H9 (cell line): ENCODE measurements at regions not wholly inside any gene's neighbourhood (a gene's known extent, or its start where the extent isn't known, plus 50 kb on each side); places are given as distances from the start of the nearest gene placed in this dataset.

Source experiments
- DNase-seq: peaks from one replicate; pipeline ENCODE4 v3.0.0-alpha.2; 2017
- H2AFZ ChIP-seq: one replicate; pipeline ENCODE4 v1.6.1; 2013; ENCODE audit warnings: mild to moderate bottlenecking, low read length, control low read depth, moderate library complexity
- H2AK5ac ChIP-seq: 2 replicates; pipeline ENCODE4 v1.6.1; 2013; ENCODE audit warnings: low read length, control low read depth, mixed read lengths; ENCODE audit not compliant: insufficient read length
- H2BK120ac ChIP-seq: one replicate; pipeline ENCODE4 v1.6.1; 2013; ENCODE audit warnings: low read depth, mild to moderate bottlenecking, low read length, control low read depth, inconsistent platforms; ENCODE audit not compliant: poor library complexity, severe bottlenecking
- H2BK12ac ChIP-seq: 2 replicates; pipeline ENCODE4 v1.6.1; 2013; ENCODE audit warnings: low read length, control low read depth, mixed read lengths, low read depth; ENCODE audit not compliant: insufficient read length
- H2BK15ac ChIP-seq: 2 replicates; pipeline ENCODE4 v1.6.1; 2013; ENCODE audit warnings: low read depth, low read length, control low read depth
- H2BK20ac ChIP-seq: one replicate; pipeline ENCODE4 v1.6.1; 2013; ENCODE audit warnings: low read depth, mild to moderate bottlenecking, low read length, control low read depth, inconsistent platforms; ENCODE audit not compliant: poor library complexity, severe bottlenecking
- H2BK5ac ChIP-seq: 2 replicates; pipeline ENCODE4 v1.6.1; 2013; ENCODE audit warnings: low read length, control low read depth, mixed read lengths; ENCODE audit not compliant: insufficient read length
- H3K14ac ChIP-seq: 2 replicates; pipeline ENCODE4 v1.6.1; 2013; ENCODE audit warnings: low read length, control low read depth; ENCODE audit not compliant: insufficient read depth
- H3K18ac ChIP-seq: 2 replicates; pipeline ENCODE4 v1.6.1; 2013; ENCODE audit warnings: low read depth, mild to moderate bottlenecking, mixed read lengths, low read length, control low read depth; ENCODE audit not compliant: insufficient read length
- H3K23ac ChIP-seq: 2 replicates; pipeline ENCODE4 v1.6.1; 2013; ENCODE audit warnings: low read length, control low read depth, mixed read lengths, low read depth; ENCODE audit not compliant: insufficient read length
- H3K23me2 ChIP-seq: 2 replicates; pipeline ENCODE4 v1.6.1; 2013; ENCODE audit warnings: low read depth, mild to moderate bottlenecking, mixed read lengths, low read length, control low read depth; ENCODE audit not compliant: insufficient read length, poor library complexity, severe bottlenecking
- H3K27ac ChIP-seq: 2 replicates; pipeline ENCODE4 v1.5.1; 2013; ENCODE audit warnings: low read length, control low read depth, mixed read lengths, low read depth; ENCODE audit not compliant: insufficient read length
- H3K27me3 ChIP-seq: 2 replicates; pipeline ENCODE4 v1.6.1; 2013; ENCODE audit warnings: low read length, control low read depth, inconsistent platforms; ENCODE audit not compliant: insufficient read depth
- H3K4ac ChIP-seq: 2 replicates; pipeline ENCODE4 v1.6.1; 2013; ENCODE audit warnings: low read depth, mild to moderate bottlenecking, control low read depth, inconsistent platforms, low read length, moderate library complexity
- H3K4me1 ChIP-seq: 2 replicates; pipeline ENCODE4 v1.6.1; 2013; ENCODE audit warnings: low read length, control low read depth, inconsistent platforms; ENCODE audit not compliant: insufficient read depth
- H3K4me2 ChIP-seq: 2 replicates; pipeline ENCODE4 v1.6.1; 2013; ENCODE audit warnings: low read length, control low read depth, mixed read lengths; ENCODE audit not compliant: insufficient read length, insufficient read depth
- H3K56ac ChIP-seq: 2 replicates; pipeline ENCODE4 v1.6.1; 2013; ENCODE audit warnings: low read depth, mild to moderate bottlenecking, mixed read lengths, low read length, control low read depth; ENCODE audit not compliant: insufficient read length
- H3K79me1 ChIP-seq: 2 replicates; pipeline ENCODE4 v1.6.1; 2013; ENCODE audit warnings: low read depth, mild to moderate bottlenecking, moderate library complexity, low read length, control low read depth, inconsistent platforms; ENCODE audit not compliant: insufficient read depth, poor library complexity, severe bottlenecking
- H3K79me2 ChIP-seq: 2 replicates; pipeline ENCODE4 v1.6.1; 2013; ENCODE audit warnings: low read length, control low read depth, inconsistent platforms; ENCODE audit not compliant: insufficient read depth
- H3K9ac ChIP-seq: 2 replicates; pipeline ENCODE4 v1.6.1; 2013; ENCODE audit warnings: low read length, control low read depth, mixed read lengths; ENCODE audit not compliant: insufficient read length; ENCODE audit errors: extremely low read depth
- H3K9me3 ChIP-seq: one replicate; pipeline ENCODE4 v1.6.1; 2013; ENCODE audit warnings: low read depth, low read length, inconsistent platforms; ENCODE audit not compliant: control insufficient read depth
- H3T11ph ChIP-seq: one replicate; pipeline ENCODE4 v1.6.1; 2013; ENCODE audit warnings: mild to moderate bottlenecking, low read length, control low read depth, inconsistent platforms
- H4K20me1 ChIP-seq: one replicate; pipeline ENCODE4 v1.6.1; 2013; ENCODE audit not compliant: control insufficient read depth, insufficient read length, insufficient read depth
- H4K5ac ChIP-seq: 2 replicates; pipeline ENCODE4 v1.6.1; 2013; ENCODE audit warnings: low read depth, mild to moderate bottlenecking, mixed read lengths, low read length, control low read depth; ENCODE audit not compliant: insufficient read length
- H4K8ac ChIP-seq: replicated peaks from 2 replicates; pipeline ENCODE4 v1.6.1; 2013; ENCODE audit warnings: low read length, control low read depth, mixed read lengths, low read depth; ENCODE audit not compliant: insufficient read length
- H4K91ac ChIP-seq: 2 replicates; pipeline ENCODE4 v1.6.1; 2013; ENCODE audit warnings: low read depth, mild to moderate bottlenecking, moderate library complexity, mixed read lengths, low read length, control low read depth; ENCODE audit not compliant: insufficient read length
- H3K27ac Mint-ChIP-seq, 3 experiments: 2 replicates in 2 of 3; 3 replicates in 1 of 3; pipeline ENCODE4 v1.8.0; 2020 to 2021; ENCODE audit warnings: mixed read lengths in 3 of 3, mild to moderate bottlenecking in 1 of 3, moderate library complexity in 1 of 3
- H3K27me3 Mint-ChIP-seq: 2 replicates; pipeline ENCODE4 v1.8.0; 2021; ENCODE audit warnings: low read depth, mild to moderate bottlenecking, moderate library complexity, mixed read lengths
- H3K36me3 Mint-ChIP-seq, 3 experiments: 2 replicates in 2 of 3; 3 replicates in 1 of 3; pipeline ENCODE4 v1.8.0; 2020 to 2021; ENCODE audit warnings: low read depth in 3 of 3, mixed read lengths in 3 of 3; ENCODE audit not compliant: insufficient read depth in 1 of 3
- H3K4me1 Mint-ChIP-seq, 2 experiments: 2 replicates each; pipeline ENCODE4 v1.8.0; 2020; ENCODE audit warnings: mixed read lengths in 2 of 2
- H3K4me3 Mint-ChIP-seq, 2 experiments: 2 replicates in 1 of 2; 3 replicates in 1 of 2; pipeline ENCODE4 v1.8.0; 2020 to 2021; ENCODE audit warnings: mild to moderate bottlenecking in 2 of 2, mixed read lengths in 2 of 2, moderate library complexity in 1 of 2
- H3K9me3 Mint-ChIP-seq, 2 experiments: 2 replicates in 1 of 2; 3 replicates in 1 of 2; pipeline ENCODE4 v1.8.0; 2020; ENCODE audit warnings: mild to moderate bottlenecking in 2 of 2, mixed read lengths in 2 of 2, moderate library complexity in 1 of 2
- CTCF ChIP-seq: fragments of 200-600 bp; sonication (generic); conservative IDR thresholded peaks from 3 replicates; pipeline ENCODE4 v1.8.0; 2021; ENCODE audit warnings: antibody characterized with exemption, mild to moderate bottlenecking
- WGBS: extraction: QIAGEN DNeasy Blood & Tissue Kit; methylation state at CpG from one replicate; pipeline ENCODE4 v1.1.7; 2013; ENCODE audit warnings: missing lambda C conversion rate, low lambda C conversion rate, mixed read lengths; ENCODE audit not compliant: insufficient read length; ENCODE audit errors: extremely low coverage; 5-methylcytosine and 5-hydroxymethylcytosine counted together

GRCh38 chr4:17058916-17059741, 160.7 kb upstream of the LDB2 start:
- no peak overlapping the region for H3K27ac Mint-ChIP-seq
- Histone ChIP-seq H3K4ac (no peak overlapping the region), H4K91ac (no peak overlapping the region), H2AK5ac (no peak overlapping the region), H3K9ac (no peak overlapping the region), H2BK12ac (no peak overlapping the region), H3K56ac (no peak overlapping the region), H2BK20ac (no peak overlapping the region), H3K14ac (no peak overlapping the region), H2BK120ac (no peak overlapping the region), H3K27me3 (no peaks in the 10 kb centered on the region), H3K4me2 (no peak overlapping the region), H3T11ph (no peak overlapping the region), H3K18ac (no peak overlapping the region), H3K27ac (no peak overlapping the region), H2AFZ (no peak overlapping the region), H2BK15ac (no peak overlapping the region), H3K9me3 (no peaks in the 10 kb centered on the region), H4K5ac (no peak overlapping the region), H4K20me1 (no peaks in the 10 kb centered on the region), H3K79me2 (no peaks in the 10 kb centered on the region), H4K8ac (no peak overlapping the region), H3K4me1 (no peaks in the 10 kb centered on the region), H2BK5ac (no peak overlapping the region), H3K79me1 (no peaks in the 10 kb centered on the region), H3K23ac (no peak overlapping the region), H3K23me2 (no peaks in the 10 kb centered on the region)
- H3K9me3 Mint-ChIP-seq, result no peaks in the 10 kb centered on the region
- no peak for TF ChIP-seq CTCF
- no peaks in the 10 kb centered on the region; the same call in 1 of the 2 replicates for H3K27me3 Mint-ChIP-seq
- no peak overlapping the region for H3K4me3 Mint-ChIP-seq
- H3K4me1 Mint-ChIP-seq, result peaks cover 6 to 8% of the 10 kb centered on the region in 2 experiments; a peak in 3 of 4 replicates
- WGBS, result no CpG with 5 or more reads among the region's 10 CpGs
- H3K36me3 Mint-ChIP-seq, result no peaks in the 10 kb centered on the region; a peak in 1 of 7 replicates
- no peak for DNase-seq
